ENCODE measurements at regions not wholly inside any gene's neighbourhood (a gene's known extent, or its start where the extent isn't known, plus 50 kb on each side); places are given as distances from the start of the nearest gene placed in this dataset.

DNA sequence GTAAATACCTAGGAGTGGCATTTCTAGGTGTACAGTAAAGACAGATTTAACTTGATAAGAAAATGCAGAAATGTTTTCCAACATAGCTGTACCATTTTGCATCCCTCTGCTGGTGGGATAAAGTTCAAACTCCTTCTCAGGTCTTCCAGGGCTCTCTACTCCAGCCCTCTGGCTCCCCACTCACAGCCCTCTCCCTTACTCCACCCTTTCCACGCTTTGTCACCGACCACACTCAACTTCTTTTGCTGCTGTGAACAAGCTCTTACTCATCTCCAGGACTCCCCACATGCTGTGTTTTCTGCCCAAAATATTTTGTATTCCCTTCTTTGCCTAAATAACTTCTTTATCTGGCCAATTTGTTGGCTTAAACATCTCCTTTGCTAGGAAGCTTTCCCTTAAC lies 90.6 kb upstream of the OSMR start:
- DNase-seq: no peak

DNA sequence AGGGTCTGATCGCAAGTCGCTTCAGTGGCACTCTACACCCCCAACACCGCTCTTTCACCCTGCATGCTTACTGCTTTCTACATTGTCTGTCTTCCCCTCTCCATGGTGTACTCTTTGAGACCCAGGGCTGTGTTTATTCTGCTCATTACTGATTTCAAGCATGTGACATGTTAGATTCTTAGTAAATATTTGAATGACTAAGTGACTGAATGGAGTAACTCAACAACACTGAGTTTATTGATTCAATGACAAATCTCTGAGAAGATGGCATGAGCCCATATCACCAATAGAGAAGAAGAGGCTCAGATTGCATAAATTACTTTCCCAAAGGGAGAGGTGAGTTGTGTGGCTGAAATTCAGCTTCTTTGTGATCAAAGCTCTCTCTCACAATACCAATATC lies 89.7 kb upstream of the OSMR start:
- no peak for DNase-seq

DNA sequence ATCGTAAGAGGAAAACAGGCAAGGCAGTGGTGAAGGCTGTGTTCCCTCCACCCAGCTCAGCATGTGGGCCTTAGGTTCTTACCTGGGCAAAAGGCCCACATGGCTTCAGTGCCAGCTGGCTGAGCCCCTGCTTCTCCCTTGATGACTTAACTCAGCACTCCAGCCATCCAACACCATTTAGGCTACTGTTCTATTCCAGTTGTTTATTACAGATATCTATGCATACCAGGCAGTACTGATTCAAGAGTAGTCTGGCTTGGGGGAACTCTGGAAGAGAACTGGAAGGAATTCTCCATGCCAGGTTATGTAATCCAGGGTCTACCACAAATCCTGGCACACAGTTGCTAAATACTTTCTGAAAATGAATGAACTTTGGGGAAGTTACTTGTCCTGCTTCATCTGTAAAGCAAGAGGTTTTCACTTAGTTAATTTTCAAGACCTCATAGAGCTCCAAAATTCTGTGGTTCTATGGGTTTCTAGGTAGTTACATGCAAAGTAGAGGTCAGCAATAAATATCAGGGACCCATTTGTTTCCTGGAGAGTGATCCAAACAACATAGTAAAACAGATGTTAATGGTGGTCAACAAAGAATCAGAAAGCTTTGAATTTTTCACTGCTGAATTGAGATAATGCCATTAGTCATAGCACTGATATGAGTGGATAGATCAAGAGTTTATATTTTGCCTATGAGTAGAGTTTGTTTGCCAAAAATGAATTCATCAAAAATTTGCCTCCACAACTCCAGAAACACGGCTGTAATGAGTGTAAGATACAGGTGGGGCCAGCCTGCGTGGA lies 88.2 kb upstream of the OSMR start:
- no peak for DNase-seq

DNA sequence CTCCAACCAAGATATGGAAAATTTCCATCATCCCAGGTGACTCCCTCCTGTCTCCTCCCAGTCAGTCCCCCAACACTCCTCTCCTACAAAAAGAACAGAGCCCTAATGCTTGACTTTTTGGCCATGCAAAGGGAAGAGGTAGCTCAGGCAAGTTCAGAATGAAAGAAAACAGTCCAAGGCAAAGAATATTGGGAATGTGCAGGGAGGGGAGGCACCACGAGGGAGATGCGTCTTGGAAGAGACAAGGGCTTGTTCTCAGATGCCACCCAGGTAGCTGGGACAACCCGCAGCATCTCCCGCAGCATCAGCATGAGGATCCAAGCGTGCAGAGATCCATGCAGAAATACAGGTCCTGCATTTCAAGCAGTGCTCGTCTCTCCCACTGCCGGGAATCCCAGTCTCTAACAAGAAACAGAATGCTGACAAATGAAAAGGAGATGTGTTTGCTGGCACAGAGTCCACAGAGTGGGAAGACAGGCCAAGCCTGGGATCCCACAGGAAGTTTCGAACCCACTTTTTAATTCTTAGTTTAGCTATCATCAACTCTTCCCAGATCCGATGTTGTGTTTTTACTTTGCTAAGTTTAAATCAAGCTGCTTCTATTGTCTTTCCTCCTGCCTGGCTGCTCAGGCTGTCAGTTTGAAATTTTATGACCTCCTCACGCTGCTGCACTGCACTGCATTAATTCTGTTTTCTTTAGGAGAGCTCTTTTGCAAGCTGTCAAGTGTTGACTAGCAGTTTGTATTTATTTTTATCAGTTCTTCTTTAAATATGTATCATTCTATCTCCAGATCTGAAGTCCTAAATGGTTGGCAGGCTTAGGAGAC lies 86.8 kb upstream of the OSMR start:
- DNase-seq: no peak

DNA sequence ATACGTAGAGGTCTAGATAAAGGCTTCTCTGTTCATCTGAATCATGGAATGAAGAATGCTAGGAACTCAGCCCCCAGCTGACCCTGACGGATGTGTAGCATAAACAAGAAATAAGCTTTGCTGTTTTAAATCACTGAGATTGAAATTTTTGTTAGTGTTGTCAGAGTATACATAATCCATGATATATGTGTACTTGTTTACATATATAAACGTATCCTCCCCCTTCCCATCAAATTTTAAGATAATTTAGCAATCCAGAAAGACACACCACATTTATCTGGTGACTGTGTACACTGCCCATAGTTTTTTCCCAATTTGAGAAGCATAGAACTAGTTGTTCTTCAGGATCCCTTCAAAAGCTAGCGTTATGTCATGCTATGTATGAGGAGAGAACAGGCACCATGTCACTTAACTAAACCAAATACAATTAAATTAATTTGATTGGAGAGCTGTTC lies 80.8 kb upstream of the OSMR start:
- DNase-seq: no peak

DNA sequence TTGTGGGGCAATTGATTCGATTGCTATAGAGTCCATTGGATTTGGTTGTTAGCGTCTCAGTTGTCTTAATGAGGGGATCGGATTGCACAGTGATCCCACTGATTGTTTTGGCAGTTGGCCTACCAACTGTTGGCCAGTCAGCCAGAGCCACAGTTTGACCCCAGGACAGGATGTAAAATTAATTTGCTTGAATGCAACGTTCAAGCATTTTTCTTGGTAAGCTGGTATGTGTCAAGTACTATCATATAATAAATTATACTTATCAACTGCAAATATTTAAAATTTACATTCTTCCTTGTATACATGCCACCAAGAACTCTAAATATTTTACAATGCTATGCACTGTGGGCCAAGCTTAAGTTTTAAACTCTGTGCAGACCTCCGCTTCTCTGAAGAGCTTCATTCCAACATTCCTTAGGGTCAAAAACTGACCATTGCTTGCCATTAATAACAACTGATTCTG lies 80.4 kb upstream of the OSMR start:
- DNase-seq: no peak

DNA sequence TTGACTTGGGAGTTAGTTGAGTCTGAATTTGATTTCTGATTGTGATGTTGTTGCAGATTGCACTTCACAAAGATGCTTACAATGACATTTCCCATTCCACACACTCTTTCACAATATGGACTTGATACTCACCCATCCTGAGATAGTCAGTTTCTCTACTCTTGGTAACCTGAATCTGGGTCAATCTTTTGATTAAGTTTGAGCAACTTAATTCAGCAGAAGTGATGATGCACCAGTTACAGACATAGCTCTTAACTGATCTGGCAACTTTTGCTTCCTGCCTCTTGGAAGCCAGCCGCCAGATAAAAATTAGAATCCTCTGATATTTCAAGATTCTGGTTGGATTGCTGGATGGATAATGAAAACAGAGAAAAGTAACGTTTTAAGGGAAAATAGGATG lies 79.7 kb upstream of the OSMR start:
- DNase-seq: no peak

DNA sequence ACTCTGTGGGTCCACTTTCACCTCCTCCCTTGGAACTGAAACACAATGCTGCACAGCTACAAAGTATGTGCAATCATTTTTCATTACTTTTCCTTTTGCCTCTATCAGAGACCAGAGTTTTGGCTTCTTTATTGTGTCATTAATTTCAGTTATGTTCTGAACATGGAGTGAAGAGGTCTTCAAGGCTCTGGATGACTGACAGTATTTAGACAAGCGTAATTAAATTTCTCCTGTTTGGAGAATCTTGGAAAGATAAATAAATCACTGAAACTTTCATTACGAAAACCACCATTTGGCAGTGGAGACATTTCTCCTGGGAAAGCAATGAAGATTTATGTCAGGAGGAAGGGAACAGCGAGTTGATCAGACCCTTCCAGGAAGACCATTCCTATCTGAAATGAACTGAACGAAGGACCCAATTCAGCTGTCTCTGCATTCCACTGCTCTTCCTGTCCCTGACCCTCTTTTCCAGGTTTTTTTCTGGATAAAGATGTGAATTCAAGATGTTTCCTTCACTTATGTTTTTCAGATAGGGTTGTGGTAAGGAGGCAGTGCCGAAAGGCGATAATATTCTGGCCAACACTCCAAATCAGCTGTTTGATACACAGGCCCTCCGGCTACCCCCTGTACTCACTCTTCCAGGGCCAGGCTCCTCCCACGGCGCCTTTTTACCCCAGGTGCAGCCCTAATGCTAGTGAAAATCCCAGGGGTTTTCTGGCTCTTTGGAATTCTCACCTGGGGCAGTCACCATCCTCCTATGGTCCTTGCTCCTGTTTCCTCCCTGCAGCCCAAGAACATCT lies 77.2 kb upstream of the OSMR start:
- no peak for DNase-seq

DNA sequence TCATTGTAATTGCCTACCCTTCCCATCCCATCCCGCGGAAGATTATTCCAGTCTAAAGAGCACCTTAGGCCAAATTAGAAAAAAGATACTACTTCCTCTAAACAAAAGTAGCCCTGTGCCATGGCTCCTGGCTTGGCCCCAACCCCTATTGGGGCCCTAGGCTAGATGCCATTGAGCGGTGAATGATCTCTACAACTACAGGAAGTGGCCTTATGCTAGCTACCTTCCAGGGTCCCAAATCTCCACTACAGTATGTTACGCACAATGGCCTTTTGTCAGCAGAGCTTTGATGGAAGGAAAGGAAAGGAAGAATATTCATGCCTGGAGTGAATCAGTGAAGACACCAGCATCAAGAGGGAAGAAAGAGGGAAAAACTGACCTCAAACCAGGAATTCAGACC lies 73.3 kb upstream of the OSMR start:
- DNase-seq: no peak

DNA sequence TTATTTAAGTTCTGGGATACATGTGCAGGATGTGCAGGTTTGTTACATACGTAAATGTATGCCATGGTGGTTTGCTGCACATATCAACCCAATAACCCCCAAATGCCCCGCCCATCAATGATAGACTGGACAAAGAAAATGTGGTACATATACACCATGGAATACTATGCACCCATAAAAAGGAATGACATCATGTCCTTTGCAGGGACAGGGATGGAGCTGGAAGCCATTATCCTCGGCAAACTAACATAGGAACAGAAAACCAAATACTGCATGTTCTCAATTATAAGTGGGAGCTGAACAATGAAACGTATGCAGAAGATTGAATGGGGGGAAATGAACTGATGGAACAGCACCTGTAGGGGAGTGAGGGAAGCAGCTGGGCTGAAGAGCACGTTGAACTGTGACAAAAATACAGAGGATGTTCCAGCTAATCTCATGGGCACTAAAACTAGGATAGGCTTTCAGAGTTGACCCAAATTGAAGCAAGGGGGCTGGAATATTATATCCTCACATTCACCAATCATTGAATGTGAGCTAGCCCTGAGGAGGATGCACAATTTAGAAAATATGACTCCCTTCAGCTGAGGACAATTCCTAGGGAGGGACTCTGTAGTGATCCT lies 70.5 kb upstream of the OSMR start:
- DNase-seq: no peak

DNA sequence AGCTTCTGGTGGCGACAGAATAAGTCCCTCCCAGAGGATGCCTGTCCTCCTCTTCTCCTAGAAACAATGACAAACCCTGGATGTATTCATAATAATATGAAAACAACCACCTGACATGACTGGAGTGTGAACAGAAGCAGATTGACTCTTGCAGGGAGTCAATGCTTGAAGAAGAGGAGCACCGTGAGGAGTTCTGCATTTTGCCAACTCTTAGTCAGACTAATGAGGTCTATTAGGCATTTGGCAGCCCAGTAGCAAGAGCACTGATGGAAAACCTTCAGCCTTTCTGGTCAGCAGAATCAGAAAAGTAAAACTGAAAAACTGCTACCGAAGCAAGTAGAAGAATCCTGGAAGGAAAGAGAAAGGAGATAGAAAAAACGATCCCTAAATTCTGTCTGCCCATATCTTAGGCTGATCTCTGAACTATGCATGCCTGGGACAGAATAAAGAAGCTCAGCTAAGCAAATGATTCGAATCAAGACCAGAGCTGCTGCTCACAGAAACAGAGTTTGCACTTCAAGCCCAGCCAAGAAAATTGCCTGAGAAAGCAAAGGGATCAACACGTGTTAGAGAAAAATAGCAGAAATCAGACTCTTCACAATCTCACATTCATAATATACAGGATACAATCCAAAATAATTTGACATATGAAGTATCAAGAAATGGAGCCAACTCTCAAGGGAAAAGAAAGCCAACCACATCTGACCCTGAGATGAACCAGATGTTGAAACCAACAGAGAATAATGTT lies 69.5 kb upstream of the OSMR start:
- DNase-seq: no peak

DNA sequence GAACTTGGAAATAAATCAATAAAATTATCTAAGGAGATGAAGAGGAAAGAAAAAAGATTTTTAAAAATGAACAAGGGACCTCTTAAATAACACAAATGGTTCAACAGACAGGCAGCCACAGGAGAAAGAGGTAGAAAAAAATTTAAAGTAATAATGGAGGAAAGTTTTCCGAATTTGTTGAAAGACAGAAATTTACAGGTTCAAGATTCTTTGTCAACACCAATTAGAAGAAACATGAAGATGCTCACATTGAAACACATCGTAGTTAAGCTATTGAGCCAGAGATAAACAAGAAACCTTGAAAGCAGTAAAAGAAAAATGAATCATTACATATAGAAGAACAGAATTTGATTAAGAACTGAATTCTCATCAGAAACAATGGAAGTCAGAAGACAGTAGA lies 68.7 kb upstream of the OSMR start:
- no peak for DNase-seq

DNA sequence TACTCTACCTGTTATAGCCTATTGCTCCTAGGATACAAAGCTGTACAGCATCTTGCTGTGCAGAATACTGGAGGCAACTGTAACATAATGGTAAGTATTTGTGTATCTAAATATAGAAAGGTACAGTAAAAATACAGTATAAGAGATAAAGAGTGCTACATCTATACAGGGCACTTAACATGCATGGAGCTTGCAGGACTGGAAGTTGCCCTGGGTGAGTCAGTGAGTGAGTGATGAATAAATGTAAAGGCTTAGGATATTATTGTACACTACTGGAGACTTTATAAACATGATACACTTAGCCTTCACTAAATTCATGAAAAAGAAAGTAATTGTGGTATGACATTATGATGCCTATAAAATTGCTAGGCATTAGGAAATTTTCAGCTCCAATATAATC lies 65.5 kb upstream of the OSMR start:
- no peak for DNase-seq

DNA sequence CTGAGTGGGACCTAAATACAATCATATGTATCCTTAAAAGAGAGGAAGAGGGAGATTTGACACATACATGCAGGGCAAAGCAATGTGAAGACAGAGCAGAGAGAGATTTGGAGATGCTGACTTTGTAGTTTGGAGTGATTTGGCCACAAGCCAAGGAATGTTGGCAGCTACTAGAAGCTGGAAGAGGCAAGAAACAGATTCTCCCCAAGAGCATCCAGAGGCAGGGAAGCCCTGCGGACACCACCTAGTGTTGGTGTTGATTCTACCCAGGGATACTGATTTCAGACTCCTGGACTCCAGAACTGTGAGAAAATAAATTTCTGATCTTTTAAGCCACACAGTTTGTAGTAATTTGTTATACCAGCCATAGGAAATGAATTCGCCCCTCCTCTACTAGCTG lies 64.9 kb upstream of the OSMR start:
- DNase-seq: no peak

DNA sequence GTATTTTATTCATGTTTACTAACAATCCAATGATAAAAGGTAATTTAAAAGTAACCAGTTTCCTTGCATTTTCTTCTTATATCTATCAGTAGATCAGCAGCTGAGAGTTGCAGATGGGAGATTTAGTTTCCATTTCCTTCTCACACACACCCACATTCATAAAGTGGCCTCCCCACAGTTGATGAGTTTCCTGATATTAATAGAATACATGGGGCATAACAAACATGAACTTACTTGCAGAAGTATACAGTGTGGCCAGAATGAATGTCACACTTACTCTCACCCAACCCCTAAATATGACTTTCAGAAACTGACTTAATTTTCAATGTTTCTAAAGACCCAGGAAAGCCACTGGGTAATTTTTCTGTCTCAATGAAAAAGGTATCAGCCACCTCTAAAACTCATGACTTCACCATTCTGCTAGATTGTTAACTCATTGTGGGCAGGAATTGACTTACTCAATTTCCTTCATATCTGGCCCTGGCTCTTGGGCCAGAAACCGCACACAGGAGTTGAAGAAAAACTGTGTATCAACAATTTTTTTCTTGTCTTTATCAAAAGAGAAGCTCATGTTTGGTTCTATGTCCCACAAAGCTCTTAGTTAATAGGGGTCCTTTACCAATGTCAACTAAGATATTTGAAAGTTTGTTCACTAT lies 63.5 kb upstream of the OSMR start:
- DNase-seq: no peak

DNA sequence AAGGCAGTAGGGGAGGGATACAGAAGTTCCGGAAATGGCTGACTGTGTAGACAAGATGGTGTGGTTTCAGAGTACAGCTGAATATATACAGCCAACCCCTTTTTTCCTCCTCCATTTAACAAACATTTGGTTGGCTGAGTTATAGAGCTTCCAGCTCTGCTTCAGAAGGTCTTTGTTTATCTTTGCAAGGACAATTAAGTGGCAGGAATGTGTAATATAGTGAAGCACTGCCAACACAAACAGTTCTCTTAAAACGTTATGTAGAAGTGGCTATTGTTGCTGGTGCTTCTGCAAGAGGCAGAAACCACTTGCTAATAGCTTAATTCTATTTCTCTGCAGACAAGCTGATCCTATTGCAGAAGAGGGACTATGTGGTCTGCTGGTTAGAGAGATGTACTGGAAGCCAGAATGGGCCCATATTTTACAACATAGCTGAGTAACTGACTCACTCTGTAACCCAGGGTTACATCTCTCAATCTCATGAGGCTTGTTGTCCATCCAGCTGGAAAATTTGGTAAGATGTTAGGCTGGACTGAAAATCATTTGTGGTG lies 62.7 kb upstream of the OSMR start:
- peak; percentile 89 to 98 for DNase-seq

DNA sequence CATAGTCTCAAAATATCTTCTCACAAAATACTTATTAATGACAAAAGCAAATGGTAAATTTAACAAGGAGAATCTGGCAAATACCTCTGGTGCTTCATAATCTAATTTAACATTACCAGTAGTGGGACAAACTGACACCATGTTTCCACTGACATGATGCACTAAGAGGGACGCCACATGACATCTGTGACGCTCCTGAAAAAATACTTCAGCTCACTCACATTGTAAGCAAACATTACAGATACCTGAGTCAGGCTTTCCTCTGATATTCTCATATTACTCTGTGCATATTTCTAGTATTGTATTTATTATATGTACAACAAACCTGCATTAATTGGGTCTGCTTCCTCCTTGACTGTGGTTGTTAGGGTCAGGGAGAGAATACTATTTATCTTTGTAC lies 56.7 kb upstream of the OSMR start:
- no peak for DNase-seq

DNA sequence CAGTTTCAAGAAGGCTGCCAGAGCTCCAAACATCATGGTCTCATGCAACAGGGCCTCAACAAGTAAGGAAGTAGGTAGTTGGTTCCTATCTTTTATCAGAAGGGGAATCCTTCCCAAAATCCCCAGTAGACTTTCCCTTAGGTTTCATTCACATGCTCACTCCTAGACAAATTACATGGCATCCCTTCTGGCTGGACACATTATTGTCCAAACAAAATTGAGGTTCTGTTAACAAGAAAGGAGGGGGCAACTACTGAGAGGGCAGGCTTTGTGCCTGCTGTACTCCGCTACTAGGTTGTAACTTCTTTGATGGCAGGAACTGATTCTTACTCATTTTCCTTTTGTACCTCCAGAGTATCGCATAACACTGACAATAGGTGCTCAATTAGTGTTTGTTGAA lies 56.0 kb upstream of the OSMR start:
- no peak for DNase-seq

DNA sequence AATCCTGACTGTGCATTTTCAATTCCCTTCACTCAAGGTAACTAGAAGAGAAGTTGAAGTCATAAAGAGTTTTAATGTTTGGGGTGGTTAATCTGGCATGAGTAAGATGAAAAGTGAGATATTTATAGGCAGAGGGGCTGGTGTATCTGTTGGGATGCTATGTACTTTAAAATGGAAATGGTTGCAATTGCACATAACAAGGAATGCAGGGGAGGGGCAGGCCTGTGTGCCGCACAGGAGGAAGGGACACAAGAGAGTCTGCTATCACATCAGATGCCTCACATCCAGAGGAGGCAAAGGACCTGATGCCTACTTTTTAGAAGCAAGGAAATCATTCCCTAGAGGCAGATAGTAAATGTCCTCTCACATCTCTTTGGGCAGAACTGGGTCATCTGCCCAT lies 55.5 kb upstream of the OSMR start:
- no peak for DNase-seq

DNA sequence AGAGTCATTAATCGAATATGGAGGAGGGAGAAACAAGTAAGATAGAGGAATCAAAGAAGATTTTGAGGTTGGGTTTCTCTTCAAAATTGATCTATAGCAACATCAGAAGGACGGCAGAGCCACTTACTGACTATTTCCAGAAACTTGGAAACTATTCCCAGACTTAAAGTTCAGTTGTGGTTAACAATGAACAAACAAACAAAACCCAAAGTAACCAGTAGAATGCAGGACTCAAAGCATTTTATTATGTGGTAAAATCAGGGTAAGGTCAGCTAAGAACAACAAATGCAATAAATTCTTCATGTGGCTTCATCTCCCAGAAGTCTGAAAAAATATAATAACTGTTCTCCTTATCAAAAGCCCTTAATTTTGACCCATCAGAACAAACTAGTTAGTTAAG lies 54.9 kb upstream of the OSMR start:
- no peak for DNase-seq

DNA sequence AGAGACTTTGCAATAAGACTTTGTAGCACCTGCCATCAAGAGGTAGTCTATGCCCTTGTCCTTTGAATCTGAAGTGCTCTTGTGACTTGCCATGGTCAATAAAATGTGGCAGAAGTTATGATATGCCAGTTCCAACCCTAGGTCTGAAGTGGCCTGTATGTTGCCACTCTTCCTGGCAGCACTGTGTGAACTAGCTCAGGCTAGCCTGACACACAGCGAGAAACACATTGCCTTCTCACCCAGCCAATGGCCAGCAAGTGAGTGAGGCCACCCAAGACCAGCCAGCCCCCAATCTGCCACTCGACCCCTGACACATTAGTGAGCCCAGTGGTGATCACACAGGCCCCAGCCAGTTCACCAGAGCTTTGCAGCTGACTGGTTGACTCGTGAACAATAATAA lies 52.7 kb upstream of the OSMR start:
- no peak for DNase-seq
